A673 (cell line): ENCODE measurements at regions not wholly inside any gene's neighbourhood (a gene's known extent, or its start where the extent isn't known, plus 50 kb on each side); places are given as distances from the start of the nearest gene placed in this dataset.

Source experiments
- EZH2 ChIP-seq: fragments of 200-600 bp; sonication (generic); IDR thresholded peaks from 2 replicates; pipeline ENCODE4 v1.6.1; 2017; ENCODE audit warnings: borderline replicate concordance, low read depth, mild to moderate bottlenecking, mixed read lengths, antibody characterized with exemption, low read length; ENCODE audit not compliant: poor library complexity, severe bottlenecking
- TF ChIP-seq, protein P1 (sequence below): fragments of 300-800, 200-600 bp; sonication (generic); conservative IDR thresholded peaks from 2 replicates; pipeline ENCODE4 v1.5.1; 2017; ENCODE audit warnings: low read depth, mild to moderate bottlenecking, antibody characterized with exemption, low read length, moderate library complexity, mixed read lengths

DNA sequence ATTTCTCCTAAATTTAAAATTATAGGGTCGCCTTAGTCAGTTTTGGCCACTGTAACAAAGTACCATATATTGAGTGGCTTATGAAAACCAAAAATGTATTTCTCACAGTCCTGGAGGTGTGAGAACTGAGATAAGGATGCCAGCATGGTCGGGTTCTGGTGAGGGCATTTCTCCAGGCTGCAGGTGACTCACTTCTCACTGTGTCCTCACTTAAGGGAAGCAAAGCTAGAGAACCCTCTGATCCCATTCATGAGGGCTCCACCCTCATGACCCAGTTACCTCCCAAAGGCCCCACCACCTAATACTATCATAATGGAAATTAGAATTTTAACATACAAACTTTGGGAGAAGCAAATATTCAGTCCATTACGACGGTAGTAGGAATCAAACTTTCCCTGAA lies 75.1 kb upstream of the FBN2 start:
- TF ChIP-seq, protein P1, sequence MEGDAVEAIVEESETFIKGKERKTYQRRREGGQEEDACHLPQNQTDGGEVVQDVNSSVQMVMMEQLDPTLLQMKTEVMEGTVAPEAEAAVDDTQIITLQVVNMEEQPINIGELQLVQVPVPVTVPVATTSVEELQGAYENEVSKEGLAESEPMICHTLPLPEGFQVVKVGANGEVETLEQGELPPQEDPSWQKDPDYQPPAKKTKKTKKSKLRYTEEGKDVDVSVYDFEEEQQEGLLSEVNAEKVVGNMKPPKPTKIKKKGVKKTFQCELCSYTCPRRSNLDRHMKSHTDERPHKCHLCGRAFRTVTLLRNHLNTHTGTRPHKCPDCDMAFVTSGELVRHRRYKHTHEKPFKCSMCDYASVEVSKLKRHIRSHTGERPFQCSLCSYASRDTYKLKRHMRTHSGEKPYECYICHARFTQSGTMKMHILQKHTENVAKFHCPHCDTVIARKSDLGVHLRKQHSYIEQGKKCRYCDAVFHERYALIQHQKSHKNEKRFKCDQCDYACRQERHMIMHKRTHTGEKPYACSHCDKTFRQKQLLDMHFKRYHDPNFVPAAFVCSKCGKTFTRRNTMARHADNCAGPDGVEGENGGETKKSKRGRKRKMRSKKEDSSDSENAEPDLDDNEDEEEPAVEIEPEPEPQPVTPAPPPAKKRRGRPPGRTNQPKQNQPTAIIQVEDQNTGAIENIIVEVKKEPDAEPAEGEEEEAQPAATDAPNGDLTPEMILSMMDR, result no peak
- no peak for TF ChIP-seq EZH2
